Liver (tissue), 8 donors: ENCODE measurements at regions not wholly inside any gene's neighbourhood (a gene's known extent, or its start where the extent isn't known, plus 50 kb on each side); places are given as distances from the start of the nearest gene placed in this dataset.

Experiments used
- DNase-seq: peaks from one replicate; pipeline ENCODE4 v3.0.0-alpha.2; 2017; ENCODE audit warnings: low spot score
- H3K27ac ChIP-seq, 2 donors: one replicate each; pipeline ENCODE4 v1.7.0; 2013; ENCODE audit warnings: inconsistent platforms in 2 of 2, low read length in 2 of 2, control low read depth in 1 of 2, low read depth in 1 of 2, mild to moderate bottlenecking in 1 of 2
- H3K27me3 ChIP-seq, 4 donors: one replicate each; pipeline versions ENCODE4 v1.6.1 to v1.7.0; 2013; ENCODE audit warnings: low read length in 3 of 4, inconsistent platforms in 1 of 4, mild to moderate bottlenecking in 1 of 4, moderate library complexity in 1 of 4; ENCODE audit not compliant: control insufficient read depth in 4 of 4, insufficient read depth in 4 of 4
- H3K36me3 ChIP-seq, 4 donors: one replicate each; pipeline versions ENCODE4 v1.6.1 to v1.7.0; 2013; ENCODE audit warnings: low read length in 3 of 4, mild to moderate bottlenecking in 3 of 4, low read depth in 1 of 4, moderate library complexity in 1 of 4; ENCODE audit not compliant: control insufficient read depth in 4 of 4, insufficient read depth in 3 of 4
- H3K4me1 ChIP-seq, 4 donors: one replicate each; pipeline versions ENCODE4 v1.6.1 to v1.7.0; 2013; ENCODE audit warnings: low read length in 3 of 4, mild to moderate bottlenecking in 3 of 4, moderate library complexity in 1 of 4; ENCODE audit not compliant: control insufficient read depth in 4 of 4, insufficient read depth in 4 of 4
- H3K4me3 ChIP-seq, 3 donors: one replicate each; pipeline versions ENCODE4 v1.6.1 to v1.7.0; 2013; ENCODE audit warnings: low read length in 3 of 3, control low read depth in 1 of 3, low read depth in 1 of 3, mild to moderate bottlenecking in 1 of 3
- H3K9ac ChIP-seq, 2 donors: one replicate each; pipeline ENCODE4 v1.7.0; 2013; ENCODE audit warnings: low read length in 2 of 2, mild to moderate bottlenecking in 2 of 2, moderate library complexity in 2 of 2, control low read depth in 1 of 2, low read depth in 1 of 2
- H3K9me3 ChIP-seq, 4 donors: one replicate each; pipeline versions ENCODE4 v1.6.1 to v1.7.0; 2013; ENCODE audit warnings: low read length in 3 of 4; ENCODE audit not compliant: control insufficient read depth in 4 of 4
- EGR1 ChIP-seq, 2 donors: IDR thresholded peaks; 2 replicates each; pipeline ENCODE4 v1.6.1; 2016 to 2018; ENCODE audit warnings: antibody characterized with exemption in 2 of 2, low read depth in 2 of 2
- FOXA1 ChIP-seq: IDR thresholded peaks from 2 replicates; pipeline ENCODE4 v1.6.1; 2016; ENCODE audit warnings: antibody characterized with exemption
- FOXA2 ChIP-seq: IDR thresholded peaks from 2 replicates; pipeline ENCODE4 v1.6.1; 2016; ENCODE audit warnings: antibody characterized with exemption
- GABPA ChIP-seq, 2 donors: IDR thresholded peaks in 1 of 2; conservative IDR thresholded peaks in 1 of 2; 2 replicates each; pipeline ENCODE4 v1.6.1; 2016; ENCODE audit warnings: antibody characterized with exemption in 2 of 2, mild to moderate bottlenecking in 1 of 2, moderate library complexity in 1 of 2
- HNF4A ChIP-seq, 2 donors: conservative IDR thresholded peaks; 2 replicates each; pipeline ENCODE4 v1.6.1; 2016; ENCODE audit warnings: antibody characterized with exemption in 2 of 2, mild to moderate bottlenecking in 2 of 2
- JUND ChIP-seq, 2 donors: IDR thresholded peaks; 2 replicates each; pipeline ENCODE4 v1.6.1; 2016; ENCODE audit warnings: antibody characterized with exemption in 2 of 2
- NR2F2 ChIP-seq: IDR thresholded peaks from 2 replicates; pipeline ENCODE4 v1.6.1; 2016; ENCODE audit warnings: antibody characterized with exemption
- REST ChIP-seq: IDR thresholded peaks from 2 replicates; pipeline ENCODE4 v1.6.1; 2016; ENCODE audit warnings: antibody characterized with exemption, mild to moderate bottlenecking
- RXRA ChIP-seq, 2 donors: IDR thresholded peaks; 2 replicates each; pipeline ENCODE4 v1.6.1; 2017 to 2018; ENCODE audit warnings: antibody characterized with exemption in 2 of 2, mild to moderate bottlenecking in 1 of 2
- SP1 ChIP-seq: IDR thresholded peaks from 2 replicates; pipeline ENCODE4 v1.6.1; 2018; ENCODE audit warnings: antibody characterized with exemption, mild to moderate bottlenecking
- TAF1 ChIP-seq: conservative IDR thresholded peaks from 2 replicates; pipeline ENCODE4 v1.6.1; 2016; ENCODE audit warnings: antibody characterized with exemption, mild to moderate bottlenecking
- YY1 ChIP-seq: IDR thresholded peaks from 2 replicates; pipeline ENCODE4 v1.6.1; 2016; ENCODE audit warnings: antibody characterized with exemption, mild to moderate bottlenecking
- WGBS: extraction: QIAGEN DNeasy Blood & Tissue Kit; methylation state at CpG from one replicate; pipeline ENCODE4 v1.1.7; 2013; 5-methylcytosine and 5-hydroxymethylcytosine counted together
- TF ChIP-seq, protein P1 (sequence below): fragments of 150-350 bp; IDR thresholded peaks from 2 replicates; pipeline ENCODE4 v1.5.1; 2017; ENCODE audit warnings: improper control_type of control experiment, low read depth, low read length; ENCODE audit not compliant: missing input control
- TF ChIP-seq, protein P2 (sequence below): IDR thresholded peaks from 2 replicates; pipeline ENCODE4 v1.6.1; 2016; ENCODE audit warnings: antibody characterized with exemption
- TF ChIP-seq, protein P3 (sequence below): IDR thresholded peaks from 2 replicates; pipeline ENCODE4 v1.6.1; 2016; ENCODE audit warnings: antibody characterized with exemption
- donor health status: healthy.
- donor health status: healthy.
- donor health status: healthy.
- donor health status: healthy.
- donor health status: healthy.

DNA sequence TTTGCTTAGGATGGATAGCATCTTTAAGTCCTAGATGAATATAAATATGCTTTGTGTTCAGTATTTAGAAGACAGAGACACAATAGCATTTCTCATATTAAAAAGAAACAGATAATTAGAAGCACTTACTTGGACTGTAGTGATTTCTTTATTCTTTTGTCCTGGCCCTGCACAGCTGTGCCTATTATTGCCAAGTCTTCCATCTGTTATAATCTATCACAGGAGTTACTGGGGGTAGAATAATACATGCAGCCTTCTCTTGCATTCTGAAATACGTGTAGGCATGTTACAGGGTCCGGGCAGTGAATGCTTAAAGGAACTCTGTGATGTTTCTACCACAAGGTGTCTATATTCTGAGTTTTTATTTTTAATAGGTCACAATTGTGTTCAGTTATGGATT is 461.5 kb upstream of the COBL start (continued):
- TF ChIP-seq, protein P1, sequence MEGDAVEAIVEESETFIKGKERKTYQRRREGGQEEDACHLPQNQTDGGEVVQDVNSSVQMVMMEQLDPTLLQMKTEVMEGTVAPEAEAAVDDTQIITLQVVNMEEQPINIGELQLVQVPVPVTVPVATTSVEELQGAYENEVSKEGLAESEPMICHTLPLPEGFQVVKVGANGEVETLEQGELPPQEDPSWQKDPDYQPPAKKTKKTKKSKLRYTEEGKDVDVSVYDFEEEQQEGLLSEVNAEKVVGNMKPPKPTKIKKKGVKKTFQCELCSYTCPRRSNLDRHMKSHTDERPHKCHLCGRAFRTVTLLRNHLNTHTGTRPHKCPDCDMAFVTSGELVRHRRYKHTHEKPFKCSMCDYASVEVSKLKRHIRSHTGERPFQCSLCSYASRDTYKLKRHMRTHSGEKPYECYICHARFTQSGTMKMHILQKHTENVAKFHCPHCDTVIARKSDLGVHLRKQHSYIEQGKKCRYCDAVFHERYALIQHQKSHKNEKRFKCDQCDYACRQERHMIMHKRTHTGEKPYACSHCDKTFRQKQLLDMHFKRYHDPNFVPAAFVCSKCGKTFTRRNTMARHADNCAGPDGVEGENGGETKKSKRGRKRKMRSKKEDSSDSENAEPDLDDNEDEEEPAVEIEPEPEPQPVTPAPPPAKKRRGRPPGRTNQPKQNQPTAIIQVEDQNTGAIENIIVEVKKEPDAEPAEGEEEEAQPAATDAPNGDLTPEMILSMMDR: no peak
- no peak for TF ChIP-seq GABPA (IDR thresholded peaks at IDR 0.05 in 1 of 2, conservative IDR thresholded peaks at IDR 0.05 in 1 of 2)
- TF ChIP-seq TAF1: no peak
- TF ChIP-seq RXRA (IDR thresholded peaks at IDR 0.05): no peak
- TF ChIP-seq FOXA1: no peak
- no peak for TF ChIP-seq SP1
- no peak for TF ChIP-seq EGR1 (IDR thresholded peaks at IDR 0.05; ENCODE audit: low read depth in 2 of 2)
- TF ChIP-seq, protein P2, sequence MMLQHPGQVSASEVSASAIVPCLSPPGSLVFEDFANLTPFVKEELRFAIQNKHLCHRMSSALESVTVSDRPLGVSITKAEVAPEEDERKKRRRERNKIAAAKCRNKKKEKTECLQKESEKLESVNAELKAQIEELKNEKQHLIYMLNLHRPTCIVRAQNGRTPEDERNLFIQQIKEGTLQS: no peak
- TF ChIP-seq NR2F2: no peak
- TF ChIP-seq HNF4A (conservative IDR thresholded peaks at IDR 0.05): no peak

GRCh38 chr7:51774178-51774577 is 457.6 kb upstream of the COBL start:
- peaks cover 0 to 6% (median 0%) of the 10 kb centered on the region in 4 donors for H3K27me3 ChIP-seq
- TF ChIP-seq, protein P3, sequence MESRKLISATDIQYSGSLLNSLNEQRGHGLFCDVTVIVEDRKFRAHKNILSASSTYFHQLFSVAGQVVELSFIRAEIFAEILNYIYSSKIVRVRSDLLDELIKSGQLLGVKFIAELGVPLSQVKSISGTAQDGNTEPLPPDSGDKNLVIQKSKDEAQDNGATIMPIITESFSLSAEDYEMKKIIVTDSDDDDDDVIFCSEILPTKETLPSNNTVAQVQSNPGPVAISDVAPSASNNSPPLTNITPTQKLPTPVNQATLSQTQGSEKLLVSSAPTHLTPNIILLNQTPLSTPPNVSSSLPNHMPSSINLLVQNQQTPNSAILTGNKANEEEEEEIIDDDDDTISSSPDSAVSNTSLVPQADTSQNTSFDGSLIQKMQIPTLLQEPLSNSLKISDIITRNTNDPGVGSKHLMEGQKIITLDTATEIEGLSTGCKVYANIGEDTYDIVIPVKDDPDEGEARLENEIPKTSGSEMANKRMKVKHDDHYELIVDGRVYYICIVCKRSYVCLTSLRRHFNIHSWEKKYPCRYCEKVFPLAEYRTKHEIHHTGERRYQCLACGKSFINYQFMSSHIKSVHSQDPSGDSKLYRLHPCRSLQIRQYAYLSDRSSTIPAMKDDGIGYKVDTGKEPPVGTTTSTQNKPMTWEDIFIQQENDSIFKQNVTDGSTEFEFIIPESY: no peak
- TF ChIP-seq EGR1 (IDR thresholded peaks at IDR 0.05; ENCODE audit: low read depth in 2 of 2): no peak
- no peak for TF ChIP-seq JUND (IDR thresholded peaks at IDR 0.05)
- TF ChIP-seq FOXA2: no peak
- no peak for TF ChIP-seq FOXA1
- no peak for TF ChIP-seq RXRA (IDR thresholded peaks at IDR 0.05)
- TF ChIP-seq NR2F2: no peak
- TF ChIP-seq YY1: no peak
- H3K36me3 ChIP-seq: no peaks in the 10 kb centered on the region
- no peak overlapping the region for H3K4me3 ChIP-seq
- no peaks in the 10 kb centered on the region for H3K9me3 ChIP-seq
- H3K9ac ChIP-seq: no peak overlapping the region
- DNase-seq: no peak
- WGBS: 67% methylated on average over 7 of the region's 7 CpGs
- no peaks in the 10 kb centered on the region for H3K4me1 ChIP-seq
- no peak overlapping the region for H3K27ac ChIP-seq

GRCh38 chr7:51772190-51772589 is 455.6 kb upstream of the COBL start:
- no peak for TF ChIP-seq SP1
- TF ChIP-seq HNF4A (conservative IDR thresholded peaks at IDR 0.05): no peak
- TF ChIP-seq GABPA (IDR thresholded peaks at IDR 0.05 in 1 of 2, conservative IDR thresholded peaks at IDR 0.05 in 1 of 2): no peak
- TF ChIP-seq, protein P3: no peak
- TF ChIP-seq FOXA1: no peak
- TF ChIP-seq, protein P1: no peak
- TF ChIP-seq YY1: no peak
- no peak for TF ChIP-seq REST
- no peaks in the 10 kb centered on the region for H3K9me3 ChIP-seq
- DNase-seq: no peak
- no peak overlapping the region for H3K9ac ChIP-seq
- H3K27me3 ChIP-seq: peaks cover 0 to 6% (median 0%) of the 10 kb centered on the region in 4 donors
- no peaks in the 10 kb centered on the region for H3K4me1 ChIP-seq
- WGBS: 50% methylated on average over 2 of the region's 2 CpGs
- H3K4me3 ChIP-seq: no peak overlapping the region
- no peaks in the 10 kb centered on the region for H3K36me3 ChIP-seq
- H3K27ac ChIP-seq: no peak overlapping the region
